Gastroesophageal sphincter (tissue), 3 donors: ENCODE measurements at regions not wholly inside any gene's neighbourhood (a gene's known extent, or its start where the extent isn't known, plus 50 kb on each side); places are given as distances from the start of the nearest gene placed in this dataset.

Experiments
- CTCF ChIP-seq, 4 experiments: fragments of 200-600 bp in 2 of 4; fragments of 450-650 bp in 2 of 4; sonication (generic) in 1 of 4; IDR thresholded peaks; one replicate each; pipeline ENCODE4 v1.5.1; 2017 to 2019; ENCODE audit warnings: antibody characterized with exemption in 4 of 4, mild to moderate bottlenecking in 2 of 4, moderate library complexity in 2 of 4
- EP300 ChIP-seq: sonication (generic); formaldehyde crosslinking; IDR thresholded peaks from one replicate; pipeline ENCODE4 v1.6.1; 2017; ENCODE audit warnings: antibody characterized with exemption, mild to moderate bottlenecking
- POLR2A ChIP-seq, 2 donors: fragments of 450-650 bp; IDR thresholded peaks; one replicate each; pipeline ENCODE4 v1.6.1; 2017; ENCODE audit warnings: antibody characterized with exemption in 2 of 2, mild to moderate bottlenecking in 2 of 2, moderate library complexity in 1 of 2

- no peak for TF ChIP-seq CTCF (IDR thresholded peaks at IDR 0.05)
- TF ChIP-seq EP300: no peak
- no peak for TF ChIP-seq POLR2A (IDR thresholded peaks at IDR 0.05)
Observed at GRCh38 chr12:3409662-3410061, 81.3 kb upstream of the PRMT8 start.
